HG02943 (cell line): ENCODE measurements at regions not wholly inside any gene's neighbourhood (a gene's known extent, or its start where the extent isn't known, plus 50 kb on each side); places are given as distances from the start of the nearest gene placed in this dataset.

Experiments used
- ATAC-seq: cut with Tn5 transposase; IDR thresholded peaks from one replicate; pipeline ENCODE4 v1.9.1; 2021; ENCODE audit warnings: mild to moderate bottlenecking, low read depth, moderate library complexity; ENCODE audit not compliant: unreplicated experiment

GRCh38 chr10:62647375-62648092 lies 157.0 kb upstream of the ADO start:
- no peak for ATAC-seq

GRCh38 chr10:62648921-62649320 lies 155.6 kb upstream of the ADO start:
- no peak for ATAC-seq

- no peak for ATAC-seq
Measured at GRCh38 chr10:62650411-62650810, 154.1 kb upstream of the ADO start.

GRCh38 chr10:62651341-62651740 lies 153.2 kb upstream of the ADO start:
- ATAC-seq, result no peak

- no peak for ATAC-seq
Measured at GRCh38 chr10:62652114-62652513, 152.4 kb upstream of the ADO start.

- no peak for ATAC-seq
Measured at GRCh38 chr10:62652564-62652963, 152.0 kb upstream of the ADO start.

- ATAC-seq, result peak; percentile 84
Measured at GRCh38 chr10:62653254-62653653, 151.3 kb upstream of the ADO start.

- no peak for ATAC-seq
Measured at GRCh38 chr10:62654966-62655336, 149.6 kb upstream of the ADO start.

- ATAC-seq, result peak; percentile 74
Measured at GRCh38 chr10:62655337-62655994, 149.1 kb upstream of the ADO start.

GRCh38 chr10:62657244-62657835 lies 147.2 kb upstream of the ADO start:
- no peak for ATAC-seq

GRCh38 chr10:62658516-62658915 lies 146.0 kb upstream of the ADO start:
- ATAC-seq, result no peak

GRCh38 chr10:62661143-62661542 lies 143.4 kb upstream of the ADO start:
- no peak for ATAC-seq

- no peak for ATAC-seq
Measured at GRCh38 chr10:62662486-62662885, 142.0 kb upstream of the ADO start.

GRCh38 chr10:62665771-62666170 lies 138.7 kb upstream of the ADO start:
- no peak for ATAC-seq

- ATAC-seq, result no peak
Measured at GRCh38 chr10:62666275-62666674, 138.2 kb upstream of the ADO start.

- ATAC-seq, result no peak
Measured at GRCh38 chr10:62669341-62669740, 135.2 kb upstream of the ADO start.

- ATAC-seq, result no peak
Measured at GRCh38 chr10:62671104-62671503, 133.4 kb upstream of the ADO start.

- ATAC-seq, result peak; percentile 96
Measured at GRCh38 chr10:62681211-62681940, 123.1 kb upstream of the ADO start.

GRCh38 chr10:62684911-62685310 lies 119.6 kb upstream of the ADO start:
- ATAC-seq, result no peak

GRCh38 chr10:62687230-62687748 lies 117.2 kb upstream of the ADO start:
- ATAC-seq, result no peak
